GM21515 (cell line): ENCODE measurements at regions not wholly inside any gene's neighbourhood (a gene's known extent, or its start where the extent isn't known, plus 50 kb on each side); places are given as distances from the start of the nearest gene placed in this dataset.

ENCODE experiments used
- ATAC-seq: cut with Tn5 transposase; IDR thresholded peaks from one replicate; pipeline ENCODE4 v1.9.1; 2021; ENCODE audit not compliant: unreplicated experiment

GRCh38 chr3:82773207-82773606 is 1011.8 kb upstream of the GBE1 start:
- ATAC-seq = no peak

DNA sequence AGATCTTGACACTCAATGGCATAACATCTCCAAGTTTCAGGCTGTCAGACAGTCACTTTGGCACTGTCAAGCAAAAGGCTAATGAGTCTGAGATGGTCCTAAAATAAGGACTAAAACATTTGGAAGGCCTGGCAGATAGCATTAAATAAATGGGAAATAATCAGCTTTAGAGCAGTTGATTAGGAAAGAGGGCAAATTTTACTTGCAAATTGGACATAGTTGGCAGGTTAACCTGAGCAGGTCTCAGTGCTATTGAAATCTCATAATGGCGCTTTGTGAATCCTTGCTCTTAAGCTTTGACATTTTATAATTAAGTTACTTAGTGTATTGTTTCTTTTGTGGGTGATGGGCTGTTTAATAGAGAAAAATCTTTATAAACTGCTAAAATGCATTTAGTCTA is 1003.1 kb upstream of the GBE1 start:
- no peak for ATAC-seq

DNA sequence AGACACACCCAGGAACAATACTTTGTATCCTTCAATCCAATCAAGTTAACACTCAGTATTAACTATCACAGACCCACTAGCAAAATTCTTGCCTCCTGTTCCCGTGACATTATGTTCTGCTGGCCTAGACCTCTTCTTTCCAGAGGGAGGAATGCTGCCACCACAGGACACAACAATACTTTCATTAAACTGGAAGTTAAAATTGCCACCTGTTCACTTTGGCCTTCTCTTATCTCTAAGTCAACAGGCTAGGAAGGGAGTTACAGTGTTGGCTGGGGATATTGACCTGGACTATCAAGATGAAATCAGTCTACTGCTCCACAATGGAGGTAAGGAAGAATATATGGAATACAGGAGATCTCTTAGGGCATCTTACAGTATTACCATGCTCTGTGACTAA is 1000.4 kb upstream of the GBE1 start:
- no peak for ATAC-seq

DNA sequence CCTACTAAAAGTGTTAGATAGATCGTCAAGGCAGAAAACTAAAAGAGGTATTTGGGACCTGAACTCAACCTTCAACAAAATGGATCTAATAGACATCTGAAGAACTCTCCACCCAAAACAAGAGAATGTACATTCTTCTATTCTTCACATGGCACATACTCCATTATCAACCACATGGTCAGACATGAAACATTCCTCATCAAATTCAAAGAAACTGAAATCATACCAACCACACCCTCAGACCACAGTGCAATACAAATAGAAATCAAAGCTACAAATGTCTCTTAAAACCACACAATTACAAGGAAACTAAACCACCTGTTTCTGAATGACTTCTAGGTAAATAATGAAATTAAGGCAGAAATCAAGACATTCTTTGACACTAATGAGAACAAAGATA is 984.1 kb upstream of the GBE1 start:
- ATAC-seq = no peak

GRCh38 chr3:82743196-82743595 is 981.8 kb upstream of the GBE1 start:
- no peak for ATAC-seq

GRCh38 chr3:82741346-82741745 is 979.9 kb upstream of the GBE1 start:
- no peak for ATAC-seq

- no peak for ATAC-seq
Measured at GRCh38 chr3:82739390-82739789, 977.9 kb upstream of the GBE1 start.

DNA sequence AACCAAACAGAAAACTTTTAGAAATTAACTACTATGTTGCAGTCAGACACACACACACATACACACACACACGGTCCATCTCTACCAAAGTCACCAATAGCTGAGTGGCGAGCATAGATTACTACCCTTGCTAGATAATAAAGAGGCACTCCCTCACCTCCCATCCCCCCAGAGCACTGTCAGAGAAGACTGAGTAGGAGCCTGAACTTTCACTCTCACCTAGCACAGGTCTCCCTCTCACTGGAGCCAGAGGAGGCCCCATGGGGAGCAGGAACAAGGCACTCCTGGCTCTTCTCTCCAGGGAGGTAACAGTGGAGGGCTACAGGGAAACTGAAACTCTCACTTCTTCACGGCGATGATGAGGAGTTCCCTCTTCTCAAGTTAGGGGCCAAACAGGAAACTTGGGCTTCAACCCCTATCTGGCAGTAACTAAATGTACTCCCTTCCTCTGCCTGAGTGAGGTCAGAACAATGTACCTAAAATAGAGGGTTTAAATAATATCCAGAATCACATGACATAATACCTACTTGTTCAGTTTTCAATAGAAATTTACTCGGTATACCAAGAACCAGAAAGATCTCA is 975.3 kb upstream of the GBE1 start:
- no peak for ATAC-seq

GRCh38 chr3:82715091-82715856 is 953.8 kb upstream of the GBE1 start:
- no peak for ATAC-seq

DNA sequence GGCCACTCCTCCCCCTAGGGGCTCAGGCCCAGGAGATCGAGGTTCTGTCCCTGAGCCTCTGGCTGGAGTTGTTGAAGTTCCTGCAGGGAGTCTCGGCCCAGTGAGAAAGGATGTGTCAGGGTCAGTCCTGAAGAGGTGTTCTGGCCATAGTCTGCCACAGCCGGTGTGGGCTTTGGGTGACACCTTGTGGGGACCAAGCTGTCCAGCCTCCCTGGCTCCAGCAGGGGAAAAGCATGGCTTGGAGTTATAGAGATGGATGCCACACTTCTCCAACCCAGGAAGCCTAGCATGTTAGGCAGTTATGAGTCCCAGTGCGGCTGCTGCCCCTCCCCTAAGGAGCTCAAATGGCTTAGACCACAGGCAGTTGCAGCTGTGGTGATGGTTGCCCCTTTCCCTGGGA is 945.6 kb upstream of the GBE1 start:
- no peak for ATAC-seq

DNA sequence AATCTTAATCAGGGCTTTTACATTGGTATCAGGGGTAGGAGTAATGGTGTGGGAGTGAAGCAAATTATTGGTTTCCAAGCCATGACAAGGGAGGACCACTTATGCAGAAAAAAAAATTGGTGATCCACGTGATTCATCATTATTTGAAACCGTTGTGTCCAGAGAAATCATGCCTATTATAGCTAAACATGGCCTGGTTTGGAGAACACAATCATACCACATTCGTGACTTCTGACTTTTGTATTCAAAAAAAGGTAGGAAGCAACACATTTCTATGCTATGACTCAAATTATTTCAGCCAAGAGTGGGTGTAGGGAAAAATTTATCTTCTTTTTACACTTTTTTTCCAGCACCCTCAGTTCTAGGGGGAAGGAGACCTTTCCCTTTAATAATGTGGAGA is 924.3 kb upstream of the GBE1 start:
- ATAC-seq = no peak

GRCh38 chr3:82676356-82677026 is 915.0 kb upstream of the GBE1 start:
- no peak for ATAC-seq

- ATAC-seq = no peak
Measured at GRCh38 chr3:82672966-82673365, 911.5 kb upstream of the GBE1 start.

DNA sequence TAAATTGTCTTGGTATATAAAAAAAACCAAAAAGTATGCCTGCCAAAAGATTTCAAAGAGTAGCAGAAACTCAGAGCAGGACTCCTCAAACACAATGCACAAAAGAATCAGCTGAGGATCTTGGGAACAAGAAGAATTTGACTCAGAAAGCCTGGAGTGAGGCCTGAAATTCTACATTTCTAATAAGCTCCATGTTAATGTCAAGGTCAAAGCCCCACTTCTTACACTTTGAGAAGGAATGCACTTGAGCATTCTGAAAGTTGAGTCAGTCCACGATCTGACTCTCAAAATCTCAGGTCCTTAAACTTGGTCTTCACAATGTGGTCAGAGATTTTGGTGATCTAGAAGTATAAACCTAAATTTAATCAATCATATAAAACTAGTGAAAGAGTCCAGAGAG is 910.0 kb upstream of the GBE1 start:
- no peak for ATAC-seq

- ATAC-seq = no peak
Measured at GRCh38 chr3:82654708-82655107, 893.3 kb upstream of the GBE1 start.

GRCh38 chr3:82643948-82644347 is 882.5 kb upstream of the GBE1 start:
- ATAC-seq = no peak

DNA sequence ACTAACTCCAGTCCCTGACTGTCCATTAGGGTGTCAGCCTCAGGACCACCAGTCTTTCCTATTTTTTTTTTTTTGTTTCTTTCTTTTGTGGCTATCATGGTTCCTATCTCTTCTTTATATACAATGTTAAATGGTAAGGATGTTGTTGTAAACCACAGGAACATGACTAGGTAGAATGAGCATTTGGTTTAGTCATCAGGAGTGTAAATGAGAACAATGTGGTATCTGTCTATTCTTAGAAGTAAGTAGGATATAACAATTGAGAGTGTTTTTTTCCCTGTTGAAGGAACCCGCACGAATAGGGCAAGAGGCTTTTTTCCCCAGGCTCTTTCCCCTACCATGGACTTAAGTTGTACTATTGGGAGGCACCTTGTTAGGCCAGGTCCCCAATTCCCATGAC is 880.3 kb upstream of the GBE1 start:
- no peak for ATAC-seq

- ATAC-seq = no peak
Measured at GRCh38 chr3:82640254-82640653, 878.8 kb upstream of the GBE1 start.

GRCh38 chr3:82637574-82637973 is 876.1 kb upstream of the GBE1 start:
- ATAC-seq = no peak

DNA sequence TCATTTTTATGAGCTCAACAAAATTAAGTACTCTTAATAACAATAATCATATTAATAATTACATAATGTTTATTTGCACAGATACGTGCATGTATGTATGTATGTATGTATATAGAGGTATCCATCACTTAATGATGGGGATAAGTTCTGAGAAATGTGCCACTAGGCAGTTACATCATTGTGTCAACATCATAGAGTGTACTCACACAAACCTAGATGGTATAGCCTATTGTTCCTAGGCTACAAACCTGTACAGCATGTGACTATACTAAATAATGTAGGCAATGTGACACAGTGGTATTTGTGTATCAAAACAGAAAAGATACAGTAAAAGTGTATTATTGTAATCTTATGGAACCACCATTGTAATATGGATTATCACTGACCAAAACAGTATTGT is 874.7 kb upstream of the GBE1 start:
- ATAC-seq = no peak

- no peak for ATAC-seq
Measured at GRCh38 chr3:82633319-82633718, 871.9 kb upstream of the GBE1 start.

DNA sequence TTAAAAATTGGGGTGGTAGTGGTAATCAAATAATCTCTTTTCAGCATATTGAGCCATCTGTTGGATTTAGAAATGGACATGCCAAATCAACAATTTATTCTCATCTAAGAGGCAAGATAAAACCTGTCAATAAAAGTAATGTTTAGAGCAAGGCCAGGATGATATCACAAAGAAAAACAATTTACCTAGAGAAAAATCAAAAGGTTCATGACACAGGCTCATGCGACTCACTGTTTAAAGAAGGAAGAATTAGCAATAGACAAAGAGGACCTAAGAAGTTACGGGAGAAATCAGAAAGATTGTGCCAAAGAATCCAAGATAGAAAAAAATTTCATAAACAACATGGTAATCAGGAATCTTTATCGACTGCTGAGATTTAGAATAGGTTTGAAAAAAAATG is 868.5 kb upstream of the GBE1 start:
- ATAC-seq = no peak
